Ascending aorta (tissue), 2 donors: ENCODE measurements at regions not wholly inside any gene's neighbourhood (a gene's known extent, or its start where the extent isn't known, plus 50 kb on each side); places are given as distances from the start of the nearest gene placed in this dataset.
"Not testable (repeated sequence)": the region's sequence is repeated elsewhere in the genome, so short reads cannot be mapped to it uniquely, and the experiment has no call there.

Source experiments
- DNase-seq, 2 donors: peaks; one replicate each; pipeline ENCODE4 v3.0.0-alpha.2; 2019; ENCODE audit warnings: low spot score in 2 of 2
- H3K27ac ChIP-seq, 2 donors: fragments of 200-600 bp; sonication (generic); one replicate each; pipeline ENCODE4 v1.5.1; 2016 to 2017; ENCODE audit warnings: mild to moderate bottlenecking in 1 of 2
- H3K27me3 ChIP-seq: fragments of 200-600 bp; sonication (generic); one replicate; pipeline ENCODE4 v1.5.1; 2017
- H3K36me3 ChIP-seq, 2 donors: fragments of 200-600 bp; sonication (generic); one replicate each; pipeline ENCODE4 v1.5.1; 2016
- H3K4me1 ChIP-seq, 2 donors: fragments of 200-600 bp; sonication (generic); one replicate each; pipeline ENCODE4 v1.5.1; 2016 to 2017; ENCODE audit warnings: mild to moderate bottlenecking in 1 of 2
- H3K4me3 ChIP-seq, 2 donors: fragments of 200-600 bp; sonication (generic); one replicate each; pipeline ENCODE4 v1.5.1; 2016 to 2017; ENCODE audit warnings: mild to moderate bottlenecking in 1 of 2
- H3K9me3 ChIP-seq, 2 donors: fragments of 200-600 bp; sonication (generic); one replicate each; pipeline ENCODE4 v1.5.1; 2016
- intact Hi-C: fragments of 100-400 bp; cut with DNase I; formaldehyde crosslinking; loops from one replicate; pipeline ENCODE4 v1.15.1; 2023
- TF ChIP-seq, protein P1 (sequence below), 3 experiments: fragments of 200-600 bp in 2 of 3; fragments of 450-650 bp in 1 of 3; sonication (generic) in 2 of 3; IDR thresholded peaks; one replicate each; pipeline ENCODE4 v1.5.1; 2016 to 2019; ENCODE audit warnings: antibody characterized with exemption in 3 of 3, mild to moderate bottlenecking in 1 of 3, moderate library complexity in 1 of 3

- H3K27me3 ChIP-seq = no peaks in the 10 kb centered on the region
- TF ChIP-seq, protein P1, sequence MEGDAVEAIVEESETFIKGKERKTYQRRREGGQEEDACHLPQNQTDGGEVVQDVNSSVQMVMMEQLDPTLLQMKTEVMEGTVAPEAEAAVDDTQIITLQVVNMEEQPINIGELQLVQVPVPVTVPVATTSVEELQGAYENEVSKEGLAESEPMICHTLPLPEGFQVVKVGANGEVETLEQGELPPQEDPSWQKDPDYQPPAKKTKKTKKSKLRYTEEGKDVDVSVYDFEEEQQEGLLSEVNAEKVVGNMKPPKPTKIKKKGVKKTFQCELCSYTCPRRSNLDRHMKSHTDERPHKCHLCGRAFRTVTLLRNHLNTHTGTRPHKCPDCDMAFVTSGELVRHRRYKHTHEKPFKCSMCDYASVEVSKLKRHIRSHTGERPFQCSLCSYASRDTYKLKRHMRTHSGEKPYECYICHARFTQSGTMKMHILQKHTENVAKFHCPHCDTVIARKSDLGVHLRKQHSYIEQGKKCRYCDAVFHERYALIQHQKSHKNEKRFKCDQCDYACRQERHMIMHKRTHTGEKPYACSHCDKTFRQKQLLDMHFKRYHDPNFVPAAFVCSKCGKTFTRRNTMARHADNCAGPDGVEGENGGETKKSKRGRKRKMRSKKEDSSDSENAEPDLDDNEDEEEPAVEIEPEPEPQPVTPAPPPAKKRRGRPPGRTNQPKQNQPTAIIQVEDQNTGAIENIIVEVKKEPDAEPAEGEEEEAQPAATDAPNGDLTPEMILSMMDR (IDR thresholded peaks at IDR 0.05) = no peak
- no peaks in the 10 kb centered on the region for H3K36me3 ChIP-seq
- no peaks in the 10 kb centered on the region for H3K4me1 ChIP-seq
- H3K4me3 ChIP-seq = no peak overlapping the region
- H3K9me3 ChIP-seq = peaks cover 0 to 9% of the 10 kb centered on the region in 2 donors
- peak in 1 of 2 donors; percentile 44 for DNase-seq
- no peak overlapping the region for H3K27ac ChIP-seq
- intact Hi-C loops = no loop called here
These were observed 180.0 kb upstream of the C14orf180 start for GRCh38 chr14:104399432-104400155.

- Histone ChIP-seq H3K27me3 (no peaks in the 10 kb centered on the region), H3K4me1 (no peaks in the 10 kb centered on the region), H3K36me3 (no peaks in the 10 kb centered on the region), H3K27ac (no peak overlapping the region), H3K4me3 (no peak overlapping the region), H3K9me3 (peaks cover 0 to 9% of the 10 kb centered on the region in 2 donors)
- TF ChIP-seq, protein P1 (IDR thresholded peaks at IDR 0.05) = no peak
- DNase-seq = peak in 1 of 2 donors; percentile 45
- intact Hi-C loops = no loop called here
These were observed 179.2 kb upstream of the C14orf180 start for GRCh38 chr14:104400355-104400754.

DNA sequence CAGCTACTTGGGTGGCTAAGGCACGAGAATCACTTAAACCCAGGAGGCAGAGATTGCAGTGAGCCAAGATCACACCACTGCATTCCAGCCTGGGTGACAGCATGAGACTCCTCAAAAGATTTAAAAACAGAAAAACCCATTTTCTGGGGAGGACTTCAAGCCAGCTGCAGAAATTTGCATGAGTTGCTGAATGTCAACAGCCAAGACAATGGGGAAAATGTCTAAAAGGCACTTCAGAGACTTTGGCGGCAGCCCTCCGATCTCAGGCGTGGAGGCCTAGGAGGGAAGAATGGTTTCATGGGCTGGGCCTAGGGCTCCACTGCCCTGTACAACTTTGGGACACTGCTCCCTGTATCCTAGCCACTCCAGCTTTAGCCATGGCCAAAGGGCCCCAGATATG lies 177.8 kb upstream of the C14orf180 start:
- no peak overlapping the region for H3K27ac ChIP-seq
- no peak for DNase-seq
- H3K27me3 ChIP-seq = no peaks in the 10 kb centered on the region
- peaks cover 0 to 9% of the 10 kb centered on the region in 2 donors for H3K9me3 ChIP-seq
- H3K36me3 ChIP-seq = no peaks in the 10 kb centered on the region
- intact Hi-C loops = no loop called here
- no peaks in the 10 kb centered on the region for H3K4me1 ChIP-seq
- TF ChIP-seq, protein P1 (IDR thresholded peaks at IDR 0.05) = no peak
- H3K4me3 ChIP-seq = no peak overlapping the region

DNA sequence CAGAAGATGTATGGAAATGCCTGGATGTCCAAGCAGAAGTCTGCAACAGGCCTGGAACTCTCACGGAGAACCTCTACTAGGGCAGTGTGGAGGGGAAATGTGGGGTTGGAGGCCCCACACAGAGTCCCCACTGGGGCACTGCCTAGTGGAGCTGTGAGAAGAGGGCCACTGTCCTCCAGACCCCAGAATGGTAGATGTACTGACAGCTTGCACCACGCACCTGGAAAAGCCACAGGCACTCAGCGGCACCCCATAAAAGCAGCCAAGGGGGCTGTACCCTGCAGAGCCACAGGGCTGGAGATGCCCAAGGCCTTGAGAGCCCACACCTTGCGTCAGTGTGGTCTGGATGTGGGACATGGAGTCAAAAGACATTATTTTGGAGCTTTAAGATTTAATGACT lies 177.3 kb upstream of the C14orf180 start:
- H3K27me3 ChIP-seq, DNase-seq, intact Hi-C loops, H3K9me3 ChIP-seq, H3K36me3 ChIP-seq, H3K4me3 ChIP-seq, H3K4me1 ChIP-seq, H3K27ac ChIP-seq: not testable (repeated sequence)

- H3K9me3 ChIP-seq = peaks cover 0 to 2% of the 10 kb centered on the region in 2 donors
- no peaks in the 10 kb centered on the region for H3K27me3 ChIP-seq
- no peak overlapping the region for H3K4me3 ChIP-seq
- H3K36me3 ChIP-seq = no peaks in the 10 kb centered on the region
- intact Hi-C loops = no loop called here
- H3K4me1 ChIP-seq = no peaks in the 10 kb centered on the region
- DNase-seq = no peak
- H3K27ac ChIP-seq = no peak overlapping the region
- TF ChIP-seq, protein P1 (IDR thresholded peaks at IDR 0.05) = no peak
These were observed 175.9 kb upstream of the C14orf180 start for GRCh38 chr14:104403421-104404220.

- TF ChIP-seq, protein P1 (IDR thresholded peaks at IDR 0.05) = no peak
- intact Hi-C loops = no loop called here
- DNase-seq = no peak
- H3K27ac ChIP-seq = no peak overlapping the region
- peaks cover 4 to 9% of the 10 kb centered on the region in 2 donors for H3K9me3 ChIP-seq
- no peak overlapping the region for H3K4me3 ChIP-seq
- no peaks in the 10 kb centered on the region for H3K4me1 ChIP-seq
- H3K36me3 ChIP-seq = no peaks in the 10 kb centered on the region
- H3K27me3 ChIP-seq = no peaks in the 10 kb centered on the region
These were observed 174.6 kb upstream of the C14orf180 start for GRCh38 chr14:104404922-104405321.
